Colon (tissue), 2 donors: ENCODE measurements at regions not wholly inside any gene's neighbourhood (a gene's known extent, or its start where the extent isn't known, plus 50 kb on each side); places are given as distances from the start of the nearest gene placed in this dataset.

Experiments
- FAIRE-seq: peaks from 2 replicates; lab custom pipeline; 2012; peaks lifted over from hg19 to GRCh38; lab: Jason Lieb, UNC
- donor health status: control.
- donor health status: control.

- no peak for FAIRE-seq
These were observed 398.4 kb upstream of the NOVA1 start for GRCh38 chr14:26996246-26996645.

GRCh38 chr14:27002179-27002578 lies 404.3 kb upstream of the NOVA1 start:
- FAIRE-seq: no peak

GRCh38 chr14:27006570-27006969 lies 408.7 kb upstream of the NOVA1 start:
- peak; percentile 71 for FAIRE-seq

- no peak for FAIRE-seq
These were observed 410.4 kb upstream of the NOVA1 start for GRCh38 chr14:27008187-27008586.

- no peak for FAIRE-seq
These were observed 414.8 kb upstream of the NOVA1 start for GRCh38 chr14:27012641-27013040.

- FAIRE-seq: no peak
These were observed 415.8 kb upstream of the NOVA1 start for GRCh38 chr14:27013678-27014077.

- no peak for FAIRE-seq
These were observed 417.2 kb upstream of the NOVA1 start for GRCh38 chr14:27015065-27015464.

- FAIRE-seq: no peak
These were observed 427.8 kb upstream of the NOVA1 start for GRCh38 chr14:27025648-27026047.

GRCh38 chr14:27026097-27026496 lies 428.3 kb upstream of the NOVA1 start:
- FAIRE-seq: no peak

- FAIRE-seq: no peak
These were observed 442.7 kb upstream of the NOVA1 start for GRCh38 chr14:27040552-27040951.

- no peak for FAIRE-seq
These were observed 451.9 kb upstream of the NOVA1 start for GRCh38 chr14:27049701-27050100.

GRCh38 chr14:27050208-27050607 lies 452.4 kb upstream of the NOVA1 start:
- no peak for FAIRE-seq

GRCh38 chr14:27056586-27056985 lies 458.8 kb upstream of the NOVA1 start:
- no peak for FAIRE-seq

- no peak for FAIRE-seq
These were observed 463.5 kb upstream of the NOVA1 start for GRCh38 chr14:27061299-27061698.

GRCh38 chr14:27063959-27064358 lies 466.1 kb upstream of the NOVA1 start:
- no peak for FAIRE-seq

GRCh38 chr14:27065886-27066285 lies 468.1 kb upstream of the NOVA1 start:
- FAIRE-seq: no peak

GRCh38 chr14:27067961-27068360 lies 470.1 kb upstream of the NOVA1 start:
- FAIRE-seq: no peak

GRCh38 chr14:27072589-27072988 lies 474.8 kb upstream of the NOVA1 start:
- no peak for FAIRE-seq

- no peak for FAIRE-seq
These were observed 477.7 kb upstream of the NOVA1 start for GRCh38 chr14:27075503-27075902.

- FAIRE-seq: no peak
These were observed 479.4 kb upstream of the NOVA1 start for GRCh38 chr14:27077214-27077613.

- FAIRE-seq: no peak
These were observed 479.9 kb upstream of the NOVA1 start for GRCh38 chr14:27077710-27078109.

GRCh38 chr14:27078191-27078590 lies 480.4 kb upstream of the NOVA1 start:
- no peak for FAIRE-seq

GRCh38 chr14:27079716-27080115 lies 481.9 kb upstream of the NOVA1 start:
- FAIRE-seq: no peak

GRCh38 chr14:27085500-27085899 lies 487.7 kb upstream of the NOVA1 start:
- no peak for FAIRE-seq

GRCh38 chr14:27090716-27091115 lies 492.9 kb upstream of the NOVA1 start:
- no peak for FAIRE-seq
